WTC11 (cell line): ENCODE measurements at regions not wholly inside any gene's neighbourhood (a gene's known extent, or its start where the extent isn't known, plus 50 kb on each side); places are given as distances from the start of the nearest gene placed in this dataset.
"Not testable (repeated sequence)": the region's sequence is repeated elsewhere in the genome, so short reads cannot be mapped to it uniquely, and the experiment has no call there.

Source experiments
- ATAC-seq: fragments of 200-7000 bp; cut with Tn5 transposase; 2 replicates; pipeline ENCODE4 v1.10.0; 2021; ENCODE audit warnings: mild to moderate bottlenecking, moderate library complexity
- CTCF ChIA-PET: fragments of 300-600 bp; sonication (Branson Sonifier 250); formaldehyde crosslinking; loops from one replicate; lab custom pipeline; 2021; ENCODE audit warnings: antibody characterized with exemption; lab: Charles Lee
- POLR2A ChIA-PET: fragments of 350-600 bp; sonication (Branson Sonifier 250); formaldehyde crosslinking; loops from one replicate; lab custom pipeline; 2021; ENCODE audit warnings: antibody characterized with exemption; lab: Charles Lee
- DNase-seq: peaks from one replicate; pipeline ENCODE4 v3.0.0; 2021; ENCODE audit warnings: low spot score
- H3K27ac Mint-ChIP-seq: 2 replicates; pipeline ENCODE4 v1.8.0; 2021; ENCODE audit warnings: mixed read lengths
- H3K27me3 Mint-ChIP-seq: 2 replicates; pipeline ENCODE4 v1.8.0; 2021; ENCODE audit warnings: low read depth, mild to moderate bottlenecking, moderate library complexity, mixed read lengths
- H3K36me3 Mint-ChIP-seq: 2 replicates; pipeline ENCODE4 v1.8.0; 2021; ENCODE audit warnings: mixed read lengths
- H3K4me1 Mint-ChIP-seq: 2 replicates; pipeline ENCODE4 v1.8.0; 2022; ENCODE audit warnings: mixed read lengths
- H3K4me3 Mint-ChIP-seq: 2 replicates; pipeline ENCODE4 v1.8.0; 2021; ENCODE audit warnings: mild to moderate bottlenecking, moderate library complexity, mixed read lengths
- H3K9me3 Mint-ChIP-seq: 2 replicates; pipeline ENCODE4 v1.8.0; 2021; ENCODE audit warnings: mixed read lengths
- CREM ChIP-seq: sonication (generic); formaldehyde crosslinking; IDR thresholded peaks from 2 replicates; pipeline ENCODE4 v1.8.1; 2022; ENCODE audit warnings: mild to moderate bottlenecking, missing genetic modification reagents, moderate library complexity
- FOXP1 ChIP-seq: sonication (generic); formaldehyde crosslinking; IDR thresholded peaks from 2 replicates; pipeline ENCODE4 v1.8.0; 2022; ENCODE audit warnings: missing genetic modification reagents, mild to moderate bottlenecking, moderate library complexity, borderline replicate concordance
- KAT7 ChIP-seq: sonication (generic); formaldehyde crosslinking; IDR thresholded peaks from 2 replicates; pipeline ENCODE4 v1.8.1; 2023; ENCODE audit warnings: missing genetic modification reagents, mild to moderate bottlenecking, borderline replicate concordance
- RELA ChIP-seq: sonication (generic); formaldehyde crosslinking; IDR thresholded peaks from 2 replicates; pipeline ENCODE4 v1.8.1; 2022; ENCODE audit warnings: missing genetic modification reagents, mild to moderate bottlenecking, borderline replicate concordance
- SMAD3 ChIP-seq: sonication (generic); formaldehyde crosslinking; IDR thresholded peaks from 2 replicates; pipeline ENCODE4 v1.8.0; 2022; ENCODE audit warnings: missing genetic modification reagents, mild to moderate bottlenecking, borderline replicate concordance
- TCF7 ChIP-seq: sonication (generic); formaldehyde crosslinking; IDR thresholded peaks from 2 replicates; pipeline ENCODE4 v1.8.0; 2022; ENCODE audit warnings: mild to moderate bottlenecking, low read depth, missing genetic modification reagents, moderate library complexity
- TEAD1 ChIP-seq: sonication (generic); formaldehyde crosslinking; IDR thresholded peaks from 2 replicates; pipeline ENCODE4 v1.8.0; 2022; ENCODE audit warnings: mild to moderate bottlenecking, missing genetic modification reagents
- TP53 ChIP-seq: sonication (generic); formaldehyde crosslinking; IDR thresholded peaks from 2 replicates; pipeline ENCODE4 v1.8.1; 2023; ENCODE audit warnings: mild to moderate bottlenecking, missing genetic modification reagents
- ZBTB21 ChIP-seq: sonication (generic); formaldehyde crosslinking; IDR thresholded peaks from 2 replicates; pipeline ENCODE4 v1.8.1; 2023; ENCODE audit warnings: mild to moderate bottlenecking, missing genetic modification reagents, borderline replicate concordance
- TF ChIP-seq, protein P1 (sequence below): sonication (generic); formaldehyde crosslinking; IDR thresholded peaks from 2 replicates; pipeline ENCODE4 v1.8.1; 2022; ENCODE audit warnings: missing genetic modification reagents, borderline replicate concordance
- TF ChIP-seq, protein P2 (sequence below): fragments of 250-450 bp; sonication (Bioruptor Pico); IDR thresholded peaks from 2 replicates; pipeline ENCODE4 v1.9.0; 2021; ENCODE audit warnings: mild to moderate bottlenecking, borderline replicate concordance
- TF ChIP-seq, protein P3 (sequence below): sonication (generic); formaldehyde crosslinking; IDR thresholded peaks from 2 replicates; pipeline ENCODE4 v1.8.0; 2022; ENCODE audit warnings: missing genetic modification reagents
- TF ChIP-seq, protein P4 (sequence below): fragments of 250-450 bp; sonication (Bioruptor Pico); IDR thresholded peaks from 2 replicates; pipeline ENCODE4 v1.8.0; 2021; ENCODE audit warnings: mild to moderate bottlenecking
- TF ChIP-seq, protein P5 (sequence below): sonication (generic); formaldehyde crosslinking; conservative IDR thresholded peaks from 2 replicates; pipeline ENCODE4 v1.8.1; 2022; ENCODE audit warnings: mild to moderate bottlenecking, missing genetic modification reagents
- TF ChIP-seq, protein P6 (sequence below): fragments of 250-450 bp; sonication (Bioruptor Pico); IDR thresholded peaks from 2 replicates; pipeline ENCODE4 v1.9.0; 2021; ENCODE audit warnings: moderate library complexity, mild to moderate bottlenecking, inconsistent platforms, borderline replicate concordance
- TF ChIP-seq, protein P7 (sequence below): sonication (generic); formaldehyde crosslinking; IDR thresholded peaks from 2 replicates; pipeline ENCODE4 v1.8.0; 2022; ENCODE audit warnings: mild to moderate bottlenecking, missing genetic modification reagents

DNA sequence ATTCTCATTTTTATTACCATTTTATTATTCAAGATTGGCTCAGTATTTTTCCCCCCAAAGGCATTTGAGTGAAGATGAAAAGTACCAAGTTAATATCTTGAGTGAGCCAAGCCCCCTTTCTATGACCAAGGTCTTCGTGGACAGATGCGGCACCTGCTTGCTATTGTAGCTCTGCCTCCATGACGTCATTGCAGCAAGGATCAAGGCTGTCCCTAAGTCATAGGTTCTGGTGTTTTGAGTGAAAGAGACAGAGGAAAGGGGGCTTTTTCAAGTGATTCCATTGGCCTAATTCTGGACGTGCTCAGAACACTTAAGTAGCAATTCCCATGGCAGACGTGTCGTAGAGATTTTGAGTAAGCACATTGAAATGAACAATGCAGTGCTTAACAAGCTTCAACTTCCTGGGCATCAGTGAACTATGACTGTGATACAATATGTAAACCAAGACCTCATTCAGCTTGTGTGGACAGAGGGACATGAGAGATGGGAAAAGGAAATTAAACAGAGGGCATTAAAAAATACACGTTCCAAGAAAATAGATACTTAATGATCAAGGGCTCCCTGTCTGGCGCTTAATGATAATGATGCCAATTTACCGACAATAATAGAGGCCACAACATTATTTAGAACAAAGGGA is 248.7 kb upstream of the NPVF start:
- H3K4me3 Mint-ChIP-seq, result no peak overlapping the region

DNA sequence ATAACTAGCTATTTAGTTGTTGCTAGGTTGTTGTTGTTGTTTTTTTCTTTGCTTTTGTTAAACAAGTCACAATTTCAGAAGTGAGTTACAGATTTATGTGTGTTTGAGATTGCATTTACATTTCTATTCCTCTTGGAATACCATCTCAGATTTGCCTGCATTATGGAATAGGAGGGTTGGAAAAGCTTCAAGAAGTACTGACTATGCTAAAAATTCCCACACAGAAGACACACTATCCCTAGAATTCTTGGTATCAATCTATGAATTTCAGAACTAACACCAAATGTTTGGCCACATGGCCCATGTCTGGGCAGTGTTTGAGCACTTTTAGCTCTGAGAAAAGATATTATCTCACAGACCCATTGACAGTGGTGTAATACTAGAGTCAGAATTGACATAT is 249.9 kb upstream of the NPVF start:
- H3K27me3 Mint-ChIP-seq, H3K9me3 Mint-ChIP-seq, H3K4me1 Mint-ChIP-seq, POLR2A ChIA-PET, ATAC-seq, CTCF ChIA-PET, H3K27ac Mint-ChIP-seq, DNase-seq, H3K36me3 Mint-ChIP-seq, H3K4me3 Mint-ChIP-seq: not testable (repeated sequence)

More for the DNA sequence above, 248.7 kb upstream of the NPVF start:
- no peaks in the 10 kb centered on the region for H3K36me3 Mint-ChIP-seq
- ATAC-seq (no peak), DNase-seq (no peak)
- no peaks in the 10 kb centered on the region for H3K27me3 Mint-ChIP-seq
- H3K27ac Mint-ChIP-seq, result no peak overlapping the region
- CTCF ChIA-PET, result no interaction called here
- TF ChIP-seq SMAD3 (CRISPR knock-in tag) (no peak), RELA (CRISPR knock-in tag) (no peak)
- TF ChIP-seq, protein P1, sequence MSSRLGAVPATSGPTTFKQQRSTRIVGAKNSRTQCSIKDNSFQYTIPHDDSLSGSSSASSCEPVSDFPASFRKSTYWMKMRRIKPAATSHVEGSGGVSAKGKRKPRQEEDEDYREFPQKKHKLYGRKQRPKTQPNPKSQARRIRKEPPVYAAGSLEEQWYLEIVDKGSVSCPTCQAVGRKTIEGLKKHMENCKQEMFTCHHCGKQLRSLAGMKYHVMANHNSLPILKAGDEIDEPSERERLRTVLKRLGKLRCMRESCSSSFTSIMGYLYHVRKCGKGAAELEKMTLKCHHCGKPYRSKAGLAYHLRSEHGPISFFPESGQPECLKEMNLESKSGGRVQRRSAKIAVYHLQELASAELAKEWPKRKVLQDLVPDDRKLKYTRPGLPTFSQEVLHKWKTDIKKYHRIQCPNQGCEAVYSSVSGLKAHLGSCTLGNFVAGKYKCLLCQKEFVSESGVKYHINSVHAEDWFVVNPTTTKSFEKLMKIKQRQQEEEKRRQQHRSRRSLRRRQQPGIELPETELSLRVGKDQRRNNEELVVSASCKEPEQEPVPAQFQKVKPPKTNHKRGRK (CRISPR knock-in tag), result no peak
- H3K9me3 Mint-ChIP-seq, result no peaks in the 10 kb centered on the region
- POLR2A ChIA-PET, result no interaction called here
- H3K4me1 Mint-ChIP-seq, result no peaks in the 10 kb centered on the region

DNA sequence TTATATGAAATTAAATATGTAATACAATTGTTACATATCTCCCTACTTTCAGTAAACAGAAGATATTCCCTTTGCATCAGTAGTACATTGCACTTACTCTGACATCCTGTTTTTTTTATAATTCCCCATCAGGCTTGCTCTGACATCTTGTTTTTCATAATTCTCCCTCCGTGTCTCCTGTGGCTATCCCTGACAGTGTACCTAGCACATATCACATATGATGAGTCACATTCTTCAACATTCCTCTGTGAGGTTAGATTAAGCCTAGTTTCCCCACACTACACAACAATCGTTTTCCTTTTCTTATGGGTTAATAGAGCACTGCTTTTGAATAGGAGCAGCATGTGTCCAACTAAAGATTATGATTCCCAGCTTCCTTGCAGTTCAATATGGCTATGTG is 250.6 kb upstream of the NPVF start:
- H3K4me1 Mint-ChIP-seq, result no peaks in the 10 kb centered on the region
- ATAC-seq (no peak), DNase-seq (no peak)
- no peaks in the 10 kb centered on the region for H3K36me3 Mint-ChIP-seq
- ChIA-PET CTCF (no interaction called here), POLR2A (no interaction called here)
- H3K27me3 Mint-ChIP-seq, result no peaks in the 10 kb centered on the region
- H3K27ac Mint-ChIP-seq, result no peak overlapping the region
- H3K9me3 Mint-ChIP-seq, result no peaks in the 10 kb centered on the region
- no peak overlapping the region for H3K4me3 Mint-ChIP-seq
- TF ChIP-seq, protein P2, sequence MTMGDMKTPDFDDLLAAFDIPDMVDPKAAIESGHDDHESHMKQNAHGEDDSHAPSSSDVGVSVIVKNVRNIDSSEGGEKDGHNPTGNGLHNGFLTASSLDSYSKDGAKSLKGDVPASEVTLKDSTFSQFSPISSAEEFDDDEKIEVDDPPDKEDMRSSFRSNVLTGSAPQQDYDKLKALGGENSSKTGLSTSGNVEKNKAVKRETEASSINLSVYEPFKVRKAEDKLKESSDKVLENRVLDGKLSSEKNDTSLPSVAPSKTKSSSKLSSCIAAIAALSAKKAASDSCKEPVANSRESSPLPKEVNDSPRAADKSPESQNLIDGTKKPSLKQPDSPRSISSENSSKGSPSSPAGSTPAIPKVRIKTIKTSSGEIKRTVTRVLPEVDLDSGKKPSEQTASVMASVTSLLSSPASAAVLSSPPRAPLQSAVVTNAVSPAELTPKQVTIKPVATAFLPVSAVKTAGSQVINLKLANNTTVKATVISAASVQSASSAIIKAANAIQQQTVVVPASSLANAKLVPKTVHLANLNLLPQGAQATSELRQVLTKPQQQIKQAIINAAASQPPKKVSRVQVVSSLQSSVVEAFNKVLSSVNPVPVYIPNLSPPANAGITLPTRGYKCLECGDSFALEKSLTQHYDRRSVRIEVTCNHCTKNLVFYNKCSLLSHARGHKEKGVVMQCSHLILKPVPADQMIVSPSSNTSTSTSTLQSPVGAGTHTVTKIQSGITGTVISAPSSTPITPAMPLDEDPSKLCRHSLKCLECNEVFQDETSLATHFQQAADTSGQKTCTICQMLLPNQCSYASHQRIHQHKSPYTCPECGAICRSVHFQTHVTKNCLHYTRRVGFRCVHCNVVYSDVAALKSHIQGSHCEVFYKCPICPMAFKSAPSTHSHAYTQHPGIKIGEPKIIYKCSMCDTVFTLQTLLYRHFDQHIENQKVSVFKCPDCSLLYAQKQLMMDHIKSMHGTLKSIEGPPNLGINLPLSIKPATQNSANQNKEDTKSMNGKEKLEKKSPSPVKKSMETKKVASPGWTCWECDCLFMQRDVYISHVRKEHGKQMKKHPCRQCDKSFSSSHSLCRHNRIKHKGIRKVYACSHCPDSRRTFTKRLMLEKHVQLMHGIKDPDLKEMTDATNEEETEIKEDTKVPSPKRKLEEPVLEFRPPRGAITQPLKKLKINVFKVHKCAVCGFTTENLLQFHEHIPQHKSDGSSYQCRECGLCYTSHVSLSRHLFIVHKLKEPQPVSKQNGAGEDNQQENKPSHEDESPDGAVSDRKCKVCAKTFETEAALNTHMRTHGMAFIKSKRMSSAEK (CRISPR knock-in tag), result no peak
- TF ChIP-seq TEAD1 (CRISPR knock-in tag) (no peak), ZBTB21 (CRISPR knock-in tag) (no peak), TP53 (CRISPR knock-in tag) (no peak), TCF7 (CRISPR knock-in tag) (no peak), CREM (no peak), KAT7 (no peak), SMAD3 (CRISPR knock-in tag) (no peak), FOXP1 (no peak)
- TF ChIP-seq, protein P3, sequence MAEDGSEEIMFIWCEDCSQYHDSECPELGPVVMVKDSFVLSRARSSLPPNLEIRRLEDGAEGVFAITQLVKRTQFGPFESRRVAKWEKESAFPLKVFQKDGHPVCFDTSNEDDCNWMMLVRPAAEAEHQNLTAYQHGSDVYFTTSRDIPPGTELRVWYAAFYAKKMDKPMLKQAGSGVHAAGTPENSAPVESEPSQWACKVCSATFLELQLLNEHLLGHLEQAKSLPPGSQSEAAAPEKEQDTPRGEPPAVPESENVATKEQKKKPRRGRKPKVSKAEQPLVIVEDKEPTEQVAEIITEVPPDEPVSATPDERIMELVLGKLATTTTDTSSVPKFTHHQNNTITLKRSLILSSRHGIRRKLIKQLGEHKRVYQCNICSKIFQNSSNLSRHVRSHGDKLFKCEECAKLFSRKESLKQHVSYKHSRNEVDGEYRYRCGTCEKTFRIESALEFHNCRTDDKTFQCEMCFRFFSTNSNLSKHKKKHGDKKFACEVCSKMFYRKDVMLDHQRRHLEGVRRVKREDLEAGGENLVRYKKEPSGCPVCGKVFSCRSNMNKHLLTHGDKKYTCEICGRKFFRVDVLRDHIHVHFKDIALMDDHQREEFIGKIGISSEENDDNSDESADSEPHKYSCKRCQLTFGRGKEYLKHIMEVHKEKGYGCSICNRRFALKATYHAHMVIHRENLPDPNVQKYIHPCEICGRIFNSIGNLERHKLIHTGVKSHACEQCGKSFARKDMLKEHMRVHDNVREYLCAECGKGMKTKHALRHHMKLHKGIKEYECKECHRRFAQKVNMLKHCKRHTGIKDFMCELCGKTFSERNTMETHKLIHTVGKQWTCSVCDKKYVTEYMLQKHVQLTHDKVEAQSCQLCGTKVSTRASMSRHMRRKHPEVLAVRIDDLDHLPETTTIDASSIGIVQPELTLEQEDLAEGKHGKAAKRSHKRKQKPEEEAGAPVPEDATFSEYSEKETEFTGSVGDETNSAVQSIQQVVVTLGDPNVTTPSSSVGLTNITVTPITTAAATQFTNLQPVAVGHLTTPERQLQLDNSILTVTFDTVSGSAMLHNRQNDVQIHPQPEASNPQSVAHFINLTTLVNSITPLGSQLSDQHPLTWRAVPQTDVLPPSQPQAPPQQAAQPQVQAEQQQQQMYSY (CRISPR knock-in tag), result no peak
- TF ChIP-seq, protein P4, sequence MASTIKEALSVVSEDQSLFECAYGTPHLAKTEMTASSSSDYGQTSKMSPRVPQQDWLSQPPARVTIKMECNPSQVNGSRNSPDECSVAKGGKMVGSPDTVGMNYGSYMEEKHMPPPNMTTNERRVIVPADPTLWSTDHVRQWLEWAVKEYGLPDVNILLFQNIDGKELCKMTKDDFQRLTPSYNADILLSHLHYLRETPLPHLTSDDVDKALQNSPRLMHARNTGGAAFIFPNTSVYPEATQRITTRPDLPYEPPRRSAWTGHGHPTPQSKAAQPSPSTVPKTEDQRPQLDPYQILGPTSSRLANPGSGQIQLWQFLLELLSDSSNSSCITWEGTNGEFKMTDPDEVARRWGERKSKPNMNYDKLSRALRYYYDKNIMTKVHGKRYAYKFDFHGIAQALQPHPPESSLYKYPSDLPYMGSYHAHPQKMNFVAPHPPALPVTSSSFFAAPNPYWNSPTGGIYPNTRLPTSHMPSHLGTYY, result no peak
- TF ChIP-seq, protein P5, sequence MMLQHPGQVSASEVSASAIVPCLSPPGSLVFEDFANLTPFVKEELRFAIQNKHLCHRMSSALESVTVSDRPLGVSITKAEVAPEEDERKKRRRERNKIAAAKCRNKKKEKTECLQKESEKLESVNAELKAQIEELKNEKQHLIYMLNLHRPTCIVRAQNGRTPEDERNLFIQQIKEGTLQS (CRISPR knock-in tag), result no peak
- TF ChIP-seq, protein P6, sequence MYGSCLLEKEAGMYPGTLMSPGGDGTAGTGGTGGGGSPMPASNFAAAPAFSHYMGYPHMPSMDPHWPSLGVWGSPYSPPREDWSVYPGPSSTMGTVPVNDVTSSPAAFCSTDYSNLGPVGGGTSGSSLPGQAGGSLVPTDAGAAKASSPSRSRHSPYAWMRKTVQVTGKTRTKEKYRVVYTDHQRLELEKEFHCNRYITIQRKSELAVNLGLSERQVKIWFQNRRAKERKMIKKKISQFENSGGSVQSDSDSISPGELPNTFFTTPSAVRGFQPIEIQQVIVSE (CRISPR knock-in tag), result no peak
- TF ChIP-seq, protein P7, sequence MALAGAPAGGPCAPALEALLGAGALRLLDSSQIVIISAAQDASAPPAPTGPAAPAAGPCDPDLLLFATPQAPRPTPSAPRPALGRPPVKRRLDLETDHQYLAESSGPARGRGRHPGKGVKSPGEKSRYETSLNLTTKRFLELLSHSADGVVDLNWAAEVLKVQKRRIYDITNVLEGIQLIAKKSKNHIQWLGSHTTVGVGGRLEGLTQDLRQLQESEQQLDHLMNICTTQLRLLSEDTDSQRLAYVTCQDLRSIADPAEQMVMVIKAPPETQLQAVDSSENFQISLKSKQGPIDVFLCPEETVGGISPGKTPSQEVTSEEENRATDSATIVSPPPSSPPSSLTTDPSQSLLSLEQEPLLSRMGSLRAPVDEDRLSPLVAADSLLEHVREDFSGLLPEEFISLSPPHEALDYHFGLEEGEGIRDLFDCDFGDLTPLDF, result no peak
